ENCODE measurements at regions not wholly inside any gene's neighbourhood (a gene's known extent, or its start where the extent isn't known, plus 50 kb on each side); places are given as distances from the start of the nearest gene placed in this dataset.

DNA sequence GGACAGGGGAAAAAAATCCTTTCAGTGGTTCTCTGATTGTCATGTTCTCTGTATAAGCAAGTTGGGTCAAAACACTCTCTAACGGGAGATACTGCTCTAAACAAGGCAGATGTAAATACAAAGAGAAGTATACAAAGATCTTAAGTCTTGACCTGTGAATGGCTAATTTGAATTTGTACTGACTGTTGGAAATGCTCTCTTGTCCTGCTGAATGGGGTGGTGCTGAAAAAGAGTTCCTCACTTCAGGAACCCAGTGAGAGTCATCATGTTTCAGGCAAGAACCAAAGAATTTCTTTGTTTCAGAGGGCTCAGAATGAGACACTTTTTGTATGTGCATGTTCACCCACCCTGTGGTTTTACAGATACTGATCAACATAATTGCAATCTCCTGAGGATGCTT lies 461.0 kb downstream of the NR2F1-AS1 start (continued):
- TF ChIP-seq, protein P1, sequence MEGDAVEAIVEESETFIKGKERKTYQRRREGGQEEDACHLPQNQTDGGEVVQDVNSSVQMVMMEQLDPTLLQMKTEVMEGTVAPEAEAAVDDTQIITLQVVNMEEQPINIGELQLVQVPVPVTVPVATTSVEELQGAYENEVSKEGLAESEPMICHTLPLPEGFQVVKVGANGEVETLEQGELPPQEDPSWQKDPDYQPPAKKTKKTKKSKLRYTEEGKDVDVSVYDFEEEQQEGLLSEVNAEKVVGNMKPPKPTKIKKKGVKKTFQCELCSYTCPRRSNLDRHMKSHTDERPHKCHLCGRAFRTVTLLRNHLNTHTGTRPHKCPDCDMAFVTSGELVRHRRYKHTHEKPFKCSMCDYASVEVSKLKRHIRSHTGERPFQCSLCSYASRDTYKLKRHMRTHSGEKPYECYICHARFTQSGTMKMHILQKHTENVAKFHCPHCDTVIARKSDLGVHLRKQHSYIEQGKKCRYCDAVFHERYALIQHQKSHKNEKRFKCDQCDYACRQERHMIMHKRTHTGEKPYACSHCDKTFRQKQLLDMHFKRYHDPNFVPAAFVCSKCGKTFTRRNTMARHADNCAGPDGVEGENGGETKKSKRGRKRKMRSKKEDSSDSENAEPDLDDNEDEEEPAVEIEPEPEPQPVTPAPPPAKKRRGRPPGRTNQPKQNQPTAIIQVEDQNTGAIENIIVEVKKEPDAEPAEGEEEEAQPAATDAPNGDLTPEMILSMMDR (IDR thresholded peaks at IDR 0.05 in 2 of 3, conservative IDR thresholded peaks at IDR 0.05 in 1 of 3; ENCODE audit: control insufficient read depth in 2 of 3, extremely low read depth in 1 of 3, insufficient read depth in 1 of 3, low read depth in 3 of 3, low read length in 3 of 3): no peak
- TF ChIP-seq PAX8 (IDR thresholded peaks at IDR 0.05) (no peak), IKZF1 (conservative IDR thresholded peaks at IDR 0.05) (no peak)

DNA sequence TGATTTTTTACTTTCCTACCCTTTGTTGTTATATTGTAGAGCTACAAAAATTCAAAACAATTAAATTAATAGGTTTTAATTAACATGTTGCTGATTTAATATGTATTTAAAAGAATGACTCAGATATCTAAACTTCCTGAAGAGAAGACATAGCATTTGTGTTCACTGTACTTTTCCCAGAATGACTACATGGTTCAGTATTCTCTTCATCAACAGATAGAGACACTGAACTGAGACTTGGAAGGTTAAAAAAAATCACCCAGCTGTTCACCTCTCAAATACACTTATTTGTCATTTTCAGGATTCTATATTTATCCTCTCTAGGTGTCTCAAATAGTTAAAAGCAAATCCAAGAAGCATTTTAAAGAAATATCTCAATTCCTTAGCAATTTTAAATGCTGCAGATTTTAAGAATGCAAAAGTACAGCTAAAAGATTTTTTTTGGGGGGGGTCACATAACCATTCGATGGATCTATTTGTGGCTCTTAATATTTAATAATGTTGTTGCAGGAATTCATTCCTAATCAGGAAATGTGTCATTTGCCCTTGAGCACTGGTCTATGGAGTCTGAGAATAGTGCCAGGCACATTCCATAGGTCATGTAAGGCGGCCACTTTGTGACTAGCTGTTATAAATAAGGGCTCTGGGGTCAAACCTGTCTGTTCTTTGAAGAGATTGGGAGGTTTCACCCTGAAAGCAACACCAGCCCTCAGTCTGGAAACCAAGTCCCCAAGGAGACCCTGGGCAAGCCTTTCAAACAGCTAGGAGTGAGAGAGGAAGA lies 463.1 kb downstream of the NR2F1-AS1 start:
- FAIRE-seq (no peak), ATAC-seq (no peak), DNase-seq (ENCODE audit: low read depth, low spot score) (no peak)
- ChIA-PET POLR2A (no interaction called here), SMC1A (ENCODE audit: uncharacterized antibody, unreplicated experiment) (interaction anchor here (0.7 to 1.0 kb wide), 2 partner anchors 10 kb away, joined by 3 to 5 read pairs; no protein-coding TSS in a partner anchor), CTCF (interaction anchor here (1.5 kb wide), 1 partner anchor 18 kb away, joined by 3 read pairs; no protein-coding TSS in a partner anchor), RAD21 (ENCODE audit: unreplicated experiment) (no interaction called here)
- Histone ChIP-seq H3K27me3 (replicated peaks in 1 of 2; ENCODE audit: control insufficient read depth in 2 of 2, insufficient read depth in 2 of 2, low read length in 1 of 2) (no peaks in the 10 kb centered on the region; a peak in 1 of 4 replicates), H3K9me3 (replicated peaks; ENCODE audit: control insufficient read depth, insufficient read depth, low read length) (no peaks in the 10 kb centered on the region), H3K4me2 (ENCODE audit: control insufficient read depth, insufficient read depth) (no peak overlapping the region), H3K79me2 (ENCODE audit: control insufficient read depth, insufficient read depth, low read length) (no peaks in the 10 kb centered on the region), H2AFZ (ENCODE audit: control insufficient read depth, low read depth, low read length) (no peak overlapping the region), H3K36me3 (ENCODE audit: control insufficient read depth in 2 of 2, insufficient read depth in 2 of 2, low read length in 1 of 2) (no peaks in the 10 kb centered on the region), H3K4me1 (ENCODE audit: control insufficient read depth, insufficient read depth, low read length) (no peaks in the 10 kb centered on the region), H3K27ac (ENCODE audit: control insufficient read depth, insufficient read depth) (no peak overlapping the region), H3K9ac (ENCODE audit: control insufficient read depth, insufficient read depth, low read length) (no peak overlapping the region), H3K4me3 (no peak overlapping the region), H4K20me1 (ENCODE audit: control insufficient read depth, insufficient read depth) (no peaks in the 10 kb centered on the region)
- no TSS peak for BruUV-seq (replicated peaks)
- WGBS (ENCODE audit: insufficient coverage, insufficient replicate concordance, low lambda C conversion rate, missing lambda C conversion rate): 3% methylated on average over 2 of the region's 2 CpGs
- TF ChIP-seq RB1 (IDR thresholded peaks at IDR 0.05; ENCODE audit: borderline replicate concordance) (no peak), JUNB (IDR thresholded peaks at IDR 0.05) (peak; percentile 25; the same call in 1 of the 2 replicates)
- intact Hi-C loops (cut with micrococcal nuclease; ENCODE audit: unreplicated experiment): no loop called here
- in situ Hi-C loops (cut with MboI): no loop called here

All from GM12878 (cell line).